GM10266 (cell line): ENCODE measurements at regions not wholly inside any gene's neighbourhood (a gene's known extent, or its start where the extent isn't known, plus 50 kb on each side); places are given as distances from the start of the nearest gene placed in this dataset.

ENCODE experiments used
- DNase-seq: peaks from one replicate; pipeline ENCODE4 v3.0.0; 2012; ENCODE audit errors: extremely low spot score
- TF ChIP-seq, protein P1 (sequence below): IDR thresholded peaks from 2 replicates; pipeline ENCODE4 v1.5.1; 2012; ENCODE audit warnings: mild to moderate bottlenecking, low read depth; ENCODE audit not compliant: control insufficient read depth, insufficient read depth; ENCODE audit errors: missing control alignments

DNA sequence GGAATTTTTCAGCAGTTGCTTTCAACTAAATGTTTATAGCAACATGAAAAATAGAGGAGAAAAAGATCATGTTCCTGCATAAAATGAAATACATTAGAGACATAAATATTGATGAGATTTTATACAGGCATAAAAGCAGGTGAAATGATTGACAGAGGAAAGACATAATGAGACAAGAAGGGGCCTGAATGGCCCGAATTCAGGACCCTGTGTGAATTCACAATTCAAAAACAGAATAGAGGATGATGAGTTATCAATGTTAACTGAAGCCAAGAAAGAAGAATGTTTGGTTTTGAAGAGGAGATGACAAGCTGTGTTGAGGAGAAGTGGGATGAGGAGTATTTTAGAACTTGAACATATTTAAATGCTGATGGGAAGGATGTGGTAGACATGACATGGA, 371.1 kb downstream of the FBXO8 start:
- TF ChIP-seq, protein P1, sequence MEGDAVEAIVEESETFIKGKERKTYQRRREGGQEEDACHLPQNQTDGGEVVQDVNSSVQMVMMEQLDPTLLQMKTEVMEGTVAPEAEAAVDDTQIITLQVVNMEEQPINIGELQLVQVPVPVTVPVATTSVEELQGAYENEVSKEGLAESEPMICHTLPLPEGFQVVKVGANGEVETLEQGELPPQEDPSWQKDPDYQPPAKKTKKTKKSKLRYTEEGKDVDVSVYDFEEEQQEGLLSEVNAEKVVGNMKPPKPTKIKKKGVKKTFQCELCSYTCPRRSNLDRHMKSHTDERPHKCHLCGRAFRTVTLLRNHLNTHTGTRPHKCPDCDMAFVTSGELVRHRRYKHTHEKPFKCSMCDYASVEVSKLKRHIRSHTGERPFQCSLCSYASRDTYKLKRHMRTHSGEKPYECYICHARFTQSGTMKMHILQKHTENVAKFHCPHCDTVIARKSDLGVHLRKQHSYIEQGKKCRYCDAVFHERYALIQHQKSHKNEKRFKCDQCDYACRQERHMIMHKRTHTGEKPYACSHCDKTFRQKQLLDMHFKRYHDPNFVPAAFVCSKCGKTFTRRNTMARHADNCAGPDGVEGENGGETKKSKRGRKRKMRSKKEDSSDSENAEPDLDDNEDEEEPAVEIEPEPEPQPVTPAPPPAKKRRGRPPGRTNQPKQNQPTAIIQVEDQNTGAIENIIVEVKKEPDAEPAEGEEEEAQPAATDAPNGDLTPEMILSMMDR: no peak
- DNase-seq: no peak

DNA sequence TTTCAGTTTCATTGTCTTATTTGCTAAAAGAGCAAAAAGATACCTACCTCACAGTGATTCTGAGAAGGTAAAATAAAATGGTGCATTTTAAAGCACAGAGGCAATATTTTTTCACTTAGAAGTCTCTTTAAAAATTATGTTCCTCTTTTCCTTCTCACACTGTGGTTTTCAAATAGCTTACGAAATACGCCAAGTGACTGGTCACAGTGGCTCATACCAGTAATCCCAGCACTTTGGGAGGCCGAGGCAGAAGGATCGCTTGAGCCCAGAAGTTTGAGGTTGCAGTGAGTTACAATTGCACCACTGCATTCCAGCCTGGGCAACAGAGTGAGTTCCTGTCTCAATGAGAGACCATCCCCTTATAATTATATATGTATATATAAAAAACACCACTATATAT, 372.6 kb downstream of the FBXO8 start:
- TF ChIP-seq, protein P1: no peak
- no peak for DNase-seq

DNA sequence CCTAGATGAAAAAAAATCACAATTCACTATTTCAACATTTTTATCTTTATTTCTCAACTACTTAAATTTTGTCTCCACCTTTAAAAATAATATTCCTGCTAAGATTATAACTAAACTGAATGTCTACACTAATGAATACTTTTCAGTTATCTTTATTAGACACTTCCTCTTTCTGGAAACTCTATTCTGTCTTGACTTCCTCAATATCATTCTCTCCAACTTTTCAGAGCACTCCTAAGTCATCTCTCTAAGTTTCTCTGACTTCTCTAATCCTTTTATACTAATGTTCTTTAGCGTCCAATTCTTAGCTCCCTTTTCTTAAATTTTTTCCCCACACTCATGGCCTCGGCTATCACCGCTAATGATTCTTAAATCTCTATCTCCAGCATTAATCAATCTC, 374.2 kb downstream of the FBXO8 start:
- TF ChIP-seq, protein P1: no peak

DNA sequence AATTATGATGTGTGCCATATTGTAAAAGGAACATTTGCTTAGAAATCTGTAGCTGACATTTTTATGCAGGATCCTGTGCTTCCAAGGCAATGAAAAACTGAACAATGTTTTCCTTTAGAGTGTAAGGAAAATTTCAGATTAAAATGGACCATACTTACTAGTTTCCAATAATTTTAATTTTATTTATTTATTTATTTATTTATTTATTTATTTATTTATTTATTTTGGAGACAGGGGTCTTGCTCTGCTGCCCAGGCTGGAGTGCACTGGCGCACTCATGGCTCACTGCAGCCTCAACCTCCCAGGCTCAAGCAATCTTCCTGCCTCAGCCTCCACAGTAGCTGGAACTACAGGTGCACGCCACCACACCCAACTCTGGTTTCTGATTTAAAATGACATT, 369.8 kb upstream of the HAND2 start:
- no peak for DNase-seq
- TF ChIP-seq, protein P1: no peak

More for the DNA sequence above, 374.2 kb downstream of the FBXO8 start:
- DNase-seq: no peak

DNA sequence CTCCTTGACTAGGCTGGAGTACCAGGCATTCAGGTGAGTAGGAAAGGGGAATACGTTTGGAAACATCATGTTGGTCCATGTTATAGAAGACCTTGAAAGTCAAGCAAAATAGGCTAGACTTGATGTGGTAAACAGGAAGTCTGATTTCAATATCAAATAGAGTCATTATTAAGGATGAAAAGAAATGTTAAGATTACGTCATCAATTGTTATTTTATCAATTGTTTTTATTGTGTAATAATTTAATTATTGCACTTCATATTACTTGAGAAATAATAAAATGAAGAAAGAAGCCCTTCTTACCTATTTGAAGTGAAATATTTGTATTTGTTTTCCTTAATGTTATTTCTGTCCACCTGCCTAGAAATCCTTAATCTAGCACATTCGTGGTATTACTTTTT, 361.0 kb upstream of the HAND2 start:
- no peak for DNase-seq
- TF ChIP-seq, protein P1: no peak

DNA sequence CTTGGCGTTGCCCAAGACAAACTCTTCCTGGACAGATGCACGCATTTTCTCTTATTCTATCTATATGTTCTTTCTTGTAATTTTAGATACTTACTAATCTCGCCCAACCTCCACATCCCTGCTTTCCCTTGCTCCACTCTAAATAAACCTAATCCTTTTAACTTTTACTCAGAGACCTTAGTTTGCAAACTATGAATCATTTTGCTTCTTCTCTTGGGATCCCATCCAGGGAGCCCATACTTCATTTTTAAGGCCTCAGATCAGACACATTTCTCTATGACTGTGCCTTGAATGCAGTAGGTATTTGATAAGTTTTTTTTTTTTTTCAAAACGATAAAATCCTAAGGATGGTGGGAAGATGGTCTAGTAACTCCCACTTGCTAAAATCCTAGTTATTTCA, 353.8 kb upstream of the HAND2 start:
- TF ChIP-seq, protein P1: no peak
- no peak for DNase-seq

DNA sequence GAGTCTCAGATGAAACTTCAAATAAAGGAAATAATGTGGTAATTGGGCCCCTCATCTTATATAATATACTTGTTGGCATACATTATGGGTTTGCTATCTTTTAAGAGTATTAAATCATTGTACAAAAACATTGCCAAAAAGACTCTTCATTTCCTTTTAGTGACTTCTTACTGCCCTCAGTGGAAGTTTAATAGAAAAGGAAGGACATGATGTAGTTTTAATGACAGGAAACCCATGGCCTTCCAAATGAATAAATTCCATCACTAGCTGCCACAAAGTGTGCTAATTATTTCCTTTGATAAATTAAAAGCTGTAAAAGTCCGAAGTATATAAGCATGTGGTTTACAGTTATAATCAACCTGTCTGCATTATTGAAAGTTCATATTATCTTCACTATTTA, 350.9 kb upstream of the HAND2 start:
- DNase-seq: no peak
- TF ChIP-seq, protein P1: no peak

DNA sequence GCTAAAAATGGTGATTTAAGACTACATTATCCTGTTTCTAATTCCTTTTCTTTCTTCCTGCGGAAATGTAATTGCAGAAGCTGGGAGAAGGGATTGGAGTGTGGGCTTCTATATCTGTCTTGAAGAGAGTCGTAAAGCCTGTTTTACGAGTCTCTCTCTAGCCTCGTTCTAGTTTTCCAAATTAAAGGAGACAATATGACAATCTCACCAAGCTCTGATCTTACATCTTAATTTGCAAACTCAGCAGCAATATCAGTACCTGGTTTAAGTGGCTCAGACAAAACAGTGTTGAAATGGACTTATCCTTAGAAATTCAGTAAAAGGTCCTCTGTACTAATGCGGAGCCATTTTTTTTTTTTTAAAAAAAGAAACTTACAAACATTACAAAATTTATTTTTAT, 349.5 kb upstream of the HAND2 start:
- DNase-seq: no peak

More for the DNA sequence above, 349.5 kb upstream of the HAND2 start:
- TF ChIP-seq, protein P1: no peak
